ENCODE measurements at regions not wholly inside any gene's neighbourhood (a gene's known extent, or its start where the extent isn't known, plus 50 kb on each side); places are given as distances from the start of the nearest gene placed in this dataset.

DNA sequence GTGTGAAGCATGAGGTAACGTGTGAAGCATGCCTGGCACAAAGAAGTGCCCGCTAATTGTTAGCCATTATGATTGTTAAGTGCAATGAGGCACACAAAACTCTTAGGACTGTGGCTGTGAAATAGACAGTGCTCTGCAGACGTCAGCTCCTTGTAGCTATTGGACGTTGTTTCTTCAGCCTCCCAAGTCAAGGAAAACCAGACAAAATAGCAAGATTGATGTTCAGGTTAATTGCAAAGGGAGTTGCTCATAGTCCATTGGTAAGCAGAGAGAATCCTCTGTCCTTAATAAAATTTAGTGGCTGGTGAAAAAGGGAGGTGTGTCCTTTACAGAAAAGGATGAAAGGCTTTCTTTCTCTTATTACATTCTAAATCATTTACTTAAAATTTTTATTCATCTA is 54.6 kb upstream of the MBP start:
- TF ChIP-seq, protein P1, sequence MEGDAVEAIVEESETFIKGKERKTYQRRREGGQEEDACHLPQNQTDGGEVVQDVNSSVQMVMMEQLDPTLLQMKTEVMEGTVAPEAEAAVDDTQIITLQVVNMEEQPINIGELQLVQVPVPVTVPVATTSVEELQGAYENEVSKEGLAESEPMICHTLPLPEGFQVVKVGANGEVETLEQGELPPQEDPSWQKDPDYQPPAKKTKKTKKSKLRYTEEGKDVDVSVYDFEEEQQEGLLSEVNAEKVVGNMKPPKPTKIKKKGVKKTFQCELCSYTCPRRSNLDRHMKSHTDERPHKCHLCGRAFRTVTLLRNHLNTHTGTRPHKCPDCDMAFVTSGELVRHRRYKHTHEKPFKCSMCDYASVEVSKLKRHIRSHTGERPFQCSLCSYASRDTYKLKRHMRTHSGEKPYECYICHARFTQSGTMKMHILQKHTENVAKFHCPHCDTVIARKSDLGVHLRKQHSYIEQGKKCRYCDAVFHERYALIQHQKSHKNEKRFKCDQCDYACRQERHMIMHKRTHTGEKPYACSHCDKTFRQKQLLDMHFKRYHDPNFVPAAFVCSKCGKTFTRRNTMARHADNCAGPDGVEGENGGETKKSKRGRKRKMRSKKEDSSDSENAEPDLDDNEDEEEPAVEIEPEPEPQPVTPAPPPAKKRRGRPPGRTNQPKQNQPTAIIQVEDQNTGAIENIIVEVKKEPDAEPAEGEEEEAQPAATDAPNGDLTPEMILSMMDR (IDR thresholded peaks at IDR 0.05; ENCODE audit: extremely low read depth, missing control alignments): no peak
- DNase-seq (ENCODE audit: low spot score): no peak

DNA sequence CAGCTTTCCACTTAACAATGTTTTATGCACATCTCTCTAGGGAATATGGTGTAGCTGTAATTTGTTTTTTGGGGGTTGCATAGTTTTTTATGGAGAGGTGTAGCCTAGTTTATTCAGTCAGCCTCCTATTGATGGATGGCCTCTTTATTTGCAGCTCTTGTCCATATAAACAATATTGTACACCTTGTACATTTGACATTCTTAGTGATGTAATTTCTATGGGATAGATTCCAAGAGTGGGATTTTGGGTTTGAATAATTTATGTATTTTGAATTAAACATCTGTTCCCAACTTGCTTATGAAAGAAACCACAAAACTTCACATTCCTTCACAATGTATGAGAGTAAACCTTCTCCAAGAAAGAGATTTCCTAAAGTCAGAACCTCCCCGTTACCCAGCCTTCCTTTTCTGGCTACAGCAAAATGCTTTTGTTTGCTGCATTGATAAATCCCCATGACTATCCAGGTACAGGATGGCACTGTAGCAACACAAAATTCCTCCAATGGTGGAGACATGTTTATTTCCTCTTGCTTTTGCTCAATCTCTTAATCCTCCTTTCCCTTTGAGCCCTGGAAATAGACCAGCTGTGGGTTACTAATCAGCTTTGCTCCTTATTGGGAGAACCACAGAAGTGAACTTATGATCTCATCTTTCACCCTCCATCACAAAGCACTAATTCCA is 58.4 kb upstream of the GALR1 start:
- TF ChIP-seq, protein P1 (IDR thresholded peaks at IDR 0.05; ENCODE audit: extremely low read depth, missing control alignments): no peak
- DNase-seq (ENCODE audit: low spot score): no peak

DNA sequence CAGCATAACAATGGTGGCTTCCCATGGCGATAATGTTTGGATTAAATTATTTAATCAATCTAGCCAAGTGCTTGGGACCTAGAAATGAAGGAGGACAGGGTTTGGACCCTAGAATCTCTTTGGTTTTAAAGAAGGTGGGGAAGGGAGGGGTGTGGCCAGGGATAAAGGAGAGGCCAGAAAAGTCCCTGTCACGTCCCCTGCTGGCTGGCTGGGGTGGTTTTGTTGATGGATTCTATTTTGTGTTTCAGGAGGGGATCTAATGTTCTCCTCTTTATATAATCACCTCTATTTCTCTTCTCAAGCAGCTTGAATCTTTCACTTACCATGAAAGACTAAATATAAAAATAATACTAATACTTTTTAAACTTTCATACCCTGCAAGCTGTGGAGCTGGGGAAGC is 52.6 kb upstream of the GALR1 start:
- TF ChIP-seq, protein P1 (IDR thresholded peaks at IDR 0.05; ENCODE audit: extremely low read depth, missing control alignments): peak; percentile 4
- no peak for DNase-seq (ENCODE audit: low spot score)

DNA sequence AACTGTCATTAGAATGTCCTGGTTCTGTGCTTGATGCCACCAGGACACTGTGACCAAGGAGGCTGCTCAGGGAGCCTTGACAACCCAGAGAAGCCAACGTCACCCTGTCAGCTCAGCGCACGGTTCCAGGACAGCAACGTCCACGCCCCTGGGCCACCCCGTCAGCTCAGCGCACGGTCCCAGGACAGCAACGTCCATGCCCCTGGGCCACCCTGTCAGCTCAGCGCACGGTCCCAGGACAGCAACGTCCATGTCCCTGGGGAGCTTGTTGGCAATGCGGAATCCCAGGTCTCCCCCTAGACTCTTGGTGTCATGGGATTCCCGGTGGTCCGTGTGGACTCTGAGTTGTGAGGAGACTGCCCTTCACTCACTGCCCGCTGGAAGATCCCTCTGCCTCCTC is 51.0 kb upstream of the GALR1 start:
- no peak for DNase-seq (ENCODE audit: low spot score)
- TF ChIP-seq, protein P1 (IDR thresholded peaks at IDR 0.05; ENCODE audit: extremely low read depth, missing control alignments): no peak

DNA sequence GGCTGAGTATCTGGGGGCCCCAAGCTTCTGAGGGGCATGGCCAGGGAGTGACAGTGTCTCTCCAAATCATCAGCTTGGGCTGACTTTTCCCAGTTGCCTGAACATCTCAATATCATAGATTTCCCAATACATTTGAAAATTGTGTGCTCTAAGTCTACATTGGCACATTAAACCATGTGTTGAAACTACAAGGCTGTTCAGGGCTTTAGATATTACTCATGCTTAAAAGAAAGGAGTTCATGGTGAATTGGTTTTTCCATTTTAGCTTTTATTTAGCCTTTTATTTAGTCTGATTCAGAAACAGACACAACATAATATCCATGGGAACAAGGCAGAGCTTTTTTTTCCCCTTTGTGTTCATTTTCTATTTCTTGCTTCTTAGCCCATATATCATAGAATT is 49.9 kb upstream of the GALR1 start:
- no peak for DNase-seq (ENCODE audit: low spot score)
- TF ChIP-seq, protein P1 (IDR thresholded peaks at IDR 0.05; ENCODE audit: extremely low read depth, missing control alignments): no peak

All from GM20000 (cell line).